ENCODE measurements at regions not wholly inside any gene's neighbourhood (a gene's known extent, or its start where the extent isn't known, plus 50 kb on each side); places are given as distances from the start of the nearest gene placed in this dataset.

GRCh38 chr2:107760620-107761364 is 65.9 kb upstream of the RGPD4 start:
- no peak for DNase-seq (ENCODE audit: extremely low read depth, low read depth)
- no peak for TF ChIP-seq CTCF (IDR thresholded peaks at IDR 0.05; ENCODE audit: low read depth, low read length, missing control alignments)

DNA sequence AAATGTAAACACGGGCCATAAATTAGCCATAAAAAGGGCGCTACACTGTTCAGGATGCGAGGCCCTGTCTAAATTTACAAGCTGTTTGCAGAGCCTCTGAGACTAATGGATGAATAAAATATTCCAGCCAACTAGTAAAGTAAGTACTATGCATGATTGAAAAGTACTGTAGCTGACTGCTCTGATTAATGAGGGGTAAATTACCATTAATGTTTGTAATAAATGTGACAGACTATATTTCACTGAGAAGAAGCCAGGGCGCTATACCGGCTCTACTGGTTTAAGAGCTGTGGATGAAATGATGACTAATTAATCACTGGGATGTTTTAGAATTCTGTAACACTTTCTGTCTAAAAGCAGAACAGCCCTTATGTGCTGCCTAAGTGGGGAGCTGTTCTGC is 54.3 kb upstream of the RGPD4 start:
- no peak for TF ChIP-seq CTCF (IDR thresholded peaks at IDR 0.05; ENCODE audit: low read depth, low read length, missing control alignments)
- DNase-seq (ENCODE audit: extremely low read depth, low read depth), result no peak
- no peak overlapping the region for H3K4me3 ChIP-seq (replicated peaks; ENCODE audit: low read depth, low read length)

More at GRCh38 chr2:107760620-107761364, 65.9 kb upstream of the RGPD4 start:
- H3K4me3 ChIP-seq (replicated peaks; ENCODE audit: low read depth, low read length), result no peak overlapping the region

DNA sequence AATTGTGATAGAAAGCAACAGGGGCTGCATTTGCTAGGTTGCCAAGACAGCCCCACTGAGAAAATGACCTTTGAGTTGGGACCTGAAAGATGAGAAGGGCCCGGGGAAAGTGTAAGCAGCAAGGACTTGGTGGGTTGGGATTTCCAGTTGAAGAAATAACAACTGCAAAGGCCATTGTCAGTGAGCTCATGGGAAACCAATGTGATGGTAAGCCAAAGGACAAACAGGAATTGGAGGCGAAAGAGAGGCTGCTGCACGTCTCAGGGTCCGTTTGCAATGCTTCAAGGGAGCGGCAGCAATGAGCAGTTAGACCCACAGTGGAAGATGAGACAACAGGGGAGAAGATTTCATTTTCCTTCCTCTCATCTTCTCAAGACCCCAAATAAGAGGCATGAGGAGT is 51.5 kb upstream of the RGPD4 start:
- no peak for DNase-seq (ENCODE audit: extremely low read depth, low read depth)
- no peak overlapping the region for H3K4me3 ChIP-seq (replicated peaks; ENCODE audit: low read depth, low read length)
- TF ChIP-seq CTCF (IDR thresholded peaks at IDR 0.05; ENCODE audit: low read depth, low read length, missing control alignments), result no peak

- no peak overlapping the region for H3K4me3 ChIP-seq (replicated peaks; ENCODE audit: low read depth, low read length)
- TF ChIP-seq CTCF (IDR thresholded peaks at IDR 0.05; ENCODE audit: low read depth, low read length, missing control alignments), result no peak
- no peak for DNase-seq (ENCODE audit: extremely low read depth, low read depth)
These were observed 50.9 kb upstream of the RGPD4 start for GRCh38 chr2:107775791-107776190.

GRCh38 chr2:107776362-107776761 is 50.3 kb upstream of the RGPD4 start:
- DNase-seq (ENCODE audit: extremely low read depth, low read depth), result no peak
- no peak overlapping the region for H3K4me3 ChIP-seq (replicated peaks; ENCODE audit: low read depth, low read length)
- no peak for TF ChIP-seq CTCF (IDR thresholded peaks at IDR 0.05; ENCODE audit: low read depth, low read length, missing control alignments)
